Neural progenitor cell (in vitro differentiated cells): ENCODE measurements at regions not wholly inside any gene's neighbourhood (a gene's known extent, or its start where the extent isn't known, plus 50 kb on each side); places are given as distances from the start of the nearest gene placed in this dataset.

Experiments used
- DNase-seq: peaks from one replicate; pipeline ENCODE4 v3.0.0-alpha.2; 2016; ENCODE audit warnings: low spot score
- H2AFZ ChIP-seq: fragments of 200-600 bp; sonication (generic); replicated peaks from 2 replicates; pipeline ENCODE4 v1.6.1; 2016; ENCODE audit warnings: antibody characterized with exemption
- H3F3A ChIP-seq: fragments of 200-600 bp; sonication (generic); 2 replicates; pipeline ENCODE4 v1.6.1; 2016; ENCODE audit warnings: antibody characterized with exemption, low read depth
- H3K27ac ChIP-seq: fragments of 200-600 bp; sonication (generic); 2 replicates; pipeline ENCODE4 v1.5.1; 2016; ENCODE audit warnings: mild to moderate bottlenecking
- H3K27me3 ChIP-seq: fragments of 200-600 bp; sonication (generic); 2 replicates; pipeline ENCODE4 v1.6.1; 2016; ENCODE audit warnings: mild to moderate bottlenecking, moderate library complexity
- H3K36me3 ChIP-seq: fragments of 200-600 bp; sonication (generic); 2 replicates; pipeline ENCODE4 v1.5.1; 2016
- H3K4me1 ChIP-seq: fragments of 200-600 bp; sonication (generic); 2 replicates; pipeline ENCODE4 v1.6.1; 2016; ENCODE audit warnings: mixed run types
- H3K4me2 ChIP-seq: fragments of 200-600 bp; sonication (generic); 2 replicates; pipeline ENCODE4 v1.6.1; 2016
- H3K4me3 ChIP-seq: fragments of 200-600 bp; sonication (generic); 2 replicates; pipeline ENCODE4 v1.5.1; 2016
- H3K79me2 ChIP-seq: fragments of 200-600 bp; sonication (generic); 2 replicates; pipeline ENCODE4 v1.6.1; 2016; ENCODE audit warnings: low read depth
- H3K9ac ChIP-seq: fragments of 200-600 bp; sonication (generic); 2 replicates; pipeline ENCODE4 v1.6.1; 2016
- H3K9me3 ChIP-seq: fragments of 200-600 bp; sonication (generic); 2 replicates; pipeline ENCODE4 v1.5.1; 2016; ENCODE audit warnings: low read depth
- H4K20me1 ChIP-seq: fragments of 200-600 bp; sonication (generic); 2 replicates; pipeline ENCODE4 v1.6.1; 2016; ENCODE audit warnings: low read depth
- H3K27ac Mint-ChIP-seq: 3 replicates; pipeline ENCODE4 v1.8.0; 2021; ENCODE audit warnings: mixed read lengths
- H3K27me3 Mint-ChIP-seq: 2 replicates; pipeline ENCODE4 v1.8.0; 2022; ENCODE audit warnings: low read depth, mild to moderate bottlenecking, inconsistent platforms, moderate library complexity, mixed read lengths; ENCODE audit not compliant: insufficient read depth
- H3K36me3 Mint-ChIP-seq: 3 replicates; pipeline ENCODE4 v1.8.0; 2021; ENCODE audit warnings: mixed read lengths
- H3K4me1 Mint-ChIP-seq: 3 replicates; pipeline ENCODE4 v1.8.0; 2021; ENCODE audit warnings: mixed read lengths
- H3K4me3 Mint-ChIP-seq: 3 replicates; pipeline ENCODE4 v1.8.0; 2021; ENCODE audit warnings: mild to moderate bottlenecking, moderate library complexity, mixed read lengths
- H3K9me3 Mint-ChIP-seq: 3 replicates; pipeline ENCODE4 v1.8.0; 2020; ENCODE audit warnings: mixed read lengths
- CTCF ChIP-seq: fragments of 200-600 bp; sonication (generic); IDR thresholded peaks from 2 replicates; pipeline ENCODE4 v1.5.1; 2017; ENCODE audit warnings: antibody characterized with exemption, mild to moderate bottlenecking
- EZH2 ChIP-seq: fragments of 200-600 bp; sonication (generic); IDR thresholded peaks from 2 replicates; pipeline ENCODE4 v1.6.1; 2017; ENCODE audit warnings: antibody characterized with exemption, mild to moderate bottlenecking, moderate library complexity
- EZH2phosphoT487 ChIP-seq: fragments of 200-600 bp; sonication (generic); IDR thresholded peaks from 2 replicates; pipeline ENCODE4 v1.6.1; 2017; ENCODE audit warnings: antibody characterized with exemption

DNA sequence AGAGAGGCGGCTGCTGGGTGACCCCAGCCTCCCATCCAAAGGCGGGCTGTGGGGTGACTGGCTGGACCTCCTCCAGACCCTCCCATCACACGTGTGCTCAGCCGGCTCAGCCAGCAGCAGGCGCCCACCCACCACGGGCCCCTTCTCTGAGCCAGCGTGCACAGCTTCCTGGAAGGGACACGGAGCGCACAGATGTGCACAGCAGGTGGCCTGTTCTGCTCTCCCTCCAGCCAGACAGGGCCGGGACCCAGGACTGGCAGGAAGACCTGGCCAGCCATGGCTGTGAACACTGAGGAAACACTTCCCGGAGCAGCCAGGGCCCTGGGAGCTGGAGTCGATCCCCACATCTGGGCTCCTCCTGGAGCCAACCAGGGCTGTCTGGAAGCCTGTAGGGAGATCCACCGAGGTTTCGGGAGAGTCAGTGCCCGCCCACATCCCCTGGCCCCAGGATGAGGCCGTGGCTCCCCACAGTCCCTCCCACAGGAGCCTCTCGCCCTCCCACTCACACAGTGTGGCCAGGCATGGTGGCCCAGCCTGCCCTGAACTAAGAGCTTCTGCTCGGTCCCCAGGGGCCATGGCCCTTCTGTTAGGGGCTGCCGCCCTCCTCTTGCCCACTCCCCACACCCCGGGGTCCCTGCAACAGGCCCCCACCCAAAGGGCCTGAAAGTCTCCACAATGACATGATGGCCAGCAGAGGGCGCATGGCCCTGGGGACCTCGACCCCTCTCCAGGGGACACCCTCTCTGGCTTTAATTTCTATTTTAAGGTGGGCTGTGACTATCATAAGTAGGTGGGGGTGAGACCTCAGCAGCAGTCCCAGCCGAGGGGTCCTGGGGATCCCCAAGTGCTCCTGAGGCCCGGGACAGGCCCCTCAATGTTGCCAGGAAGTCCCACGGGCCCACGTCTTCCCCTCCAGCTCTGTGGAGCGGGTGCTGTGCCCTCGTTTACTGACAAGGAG is 90.6 kb upstream of the FGF3 start:
- no peaks in the 10 kb centered on the region for H3K36me3 Mint-ChIP-seq
- no peak overlapping the region for H3K27ac ChIP-seq
- peak; percentile 63 for DNase-seq
- TF ChIP-seq EZH2phosphoT487 (no peak), CTCF (peak; percentile 92)
- no peaks in the 10 kb centered on the region for H4K20me1 ChIP-seq
- no peak overlapping the region for H2AFZ ChIP-seq
- H3K9me3 ChIP-seq, result no peaks in the 10 kb centered on the region
- no peak overlapping the region for H3K4me3 Mint-ChIP-seq
- H3K27me3 Mint-ChIP-seq, result peaks cover 16% of the 10 kb centered on the region
- no peaks in the 10 kb centered on the region for H3K27me3 ChIP-seq
- H3K4me2 ChIP-seq, result no peak overlapping the region
- H3K79me2 ChIP-seq, result no peaks in the 10 kb centered on the region
- no peaks in the 10 kb centered on the region for H3F3A ChIP-seq
- H3K9ac ChIP-seq, result no peak overlapping the region
- no peaks in the 10 kb centered on the region for H3K4me1 ChIP-seq
- H3K4me3 ChIP-seq, result no peak overlapping the region
- H3K4me1 Mint-ChIP-seq, result no peaks in the 10 kb centered on the region
- no peaks in the 10 kb centered on the region for H3K36me3 ChIP-seq
- no peak overlapping the region for H3K27ac Mint-ChIP-seq
- H3K9me3 Mint-ChIP-seq, result no peaks in the 10 kb centered on the region

DNA sequence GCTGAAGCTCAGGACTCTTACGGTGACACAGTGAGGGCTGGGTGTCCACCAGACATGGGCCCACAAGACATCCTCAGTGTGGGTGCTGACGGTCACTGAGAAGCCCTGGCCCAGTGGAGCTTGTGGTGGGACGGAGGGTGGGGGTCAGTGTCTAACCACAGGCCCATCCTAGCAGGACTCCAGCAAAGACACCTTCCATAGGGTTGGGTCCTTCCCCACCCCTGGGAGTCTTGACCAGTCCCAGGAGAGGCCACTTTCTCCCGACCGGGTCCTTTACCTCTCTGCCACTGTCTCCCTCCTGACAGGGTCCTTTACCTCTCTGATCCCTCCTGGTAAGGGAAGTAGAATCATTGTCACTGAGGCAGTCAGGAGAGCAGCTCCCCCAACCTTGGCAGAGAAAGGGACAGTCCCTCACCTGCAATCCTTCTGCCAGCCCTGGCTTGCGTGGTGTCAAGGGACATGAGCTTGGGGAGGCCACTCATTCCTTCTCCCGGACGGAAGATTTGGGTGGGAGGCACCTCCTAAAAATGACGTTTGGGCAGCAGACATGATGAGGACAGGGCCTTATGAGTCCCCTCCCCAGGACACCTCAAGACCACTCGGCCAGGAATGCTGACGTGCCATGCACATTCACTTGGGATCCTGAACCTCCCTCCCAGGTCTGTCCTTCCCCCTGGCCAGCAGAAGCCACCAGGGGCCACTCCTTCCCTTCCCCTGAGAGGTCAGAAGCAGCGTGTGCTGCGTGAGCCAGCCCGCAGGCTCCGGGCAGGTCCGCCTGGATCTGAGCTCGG is 91.5 kb upstream of the FGF3 start:
- Mint-ChIP-seq H3K4me3 (no peak overlapping the region), H3K4me1 (no peaks in the 10 kb centered on the region), H3K27ac (peak overlapping the region; percentile 78), H3K36me3 (no peaks in the 10 kb centered on the region), H3K27me3 (peaks cover 21% of the 10 kb centered on the region), H3K9me3 (no peaks in the 10 kb centered on the region)
- H3K4me2 ChIP-seq, result no peak overlapping the region
- H4K20me1 ChIP-seq, result no peaks in the 10 kb centered on the region
- H3K4me1 ChIP-seq, result no peaks in the 10 kb centered on the region
- H3K27me3 ChIP-seq, result peaks cover 2% of the 10 kb centered on the region
- no peaks in the 10 kb centered on the region for H3K36me3 ChIP-seq
- no peak for TF ChIP-seq CTCF
- TF ChIP-seq EZH2, result no peak
- TF ChIP-seq EZH2phosphoT487, result no peak
- H3K9ac ChIP-seq, result no peak overlapping the region
- H3K4me3 ChIP-seq, result no peak overlapping the region
- no peak overlapping the region for H2AFZ ChIP-seq
- no peak overlapping the region for H3K27ac ChIP-seq
- no peak for DNase-seq
- H3K9me3 ChIP-seq, result no peaks in the 10 kb centered on the region
- H3K79me2 ChIP-seq, result no peaks in the 10 kb centered on the region
- H3F3A ChIP-seq, result no peaks in the 10 kb centered on the region

GRCh38 chr11:69911310-69912160 is 92.3 kb upstream of the FGF3 start:
- H3K4me3 Mint-ChIP-seq, result no peak overlapping the region
- DNase-seq, result no peak
- H2AFZ ChIP-seq, result no peak overlapping the region

More at GRCh38 chr11:69911310-69912160, 92.3 kb upstream of the FGF3 start:
- Histone ChIP-seq H3K36me3 (no peaks in the 10 kb centered on the region), H3K79me2 (no peaks in the 10 kb centered on the region), H3K9me3 (no peaks in the 10 kb centered on the region), H3F3A (no peaks in the 10 kb centered on the region), H3K4me2 (no peak overlapping the region), H3K27ac (no peak overlapping the region), H3K4me1 (no peaks in the 10 kb centered on the region), H3K9ac (no peak overlapping the region), H3K27me3 (peaks cover 10% of the 10 kb centered on the region), H3K4me3 (no peak overlapping the region), H4K20me1 (no peaks in the 10 kb centered on the region)
- Mint-ChIP-seq H3K4me1 (no peaks in the 10 kb centered on the region), H3K27me3 (peaks cover 25% of the 10 kb centered on the region), H3K27ac (peak overlapping the region; percentile 78), H3K36me3 (no peaks in the 10 kb centered on the region), H3K9me3 (no peaks in the 10 kb centered on the region)
- TF ChIP-seq EZH2phosphoT487 (no peak), EZH2 (no peak), CTCF (no peak)
